ENCODE measurements at regions not wholly inside any gene's neighbourhood (a gene's known extent, or its start where the extent isn't known, plus 50 kb on each side); places are given as distances from the start of the nearest gene placed in this dataset.

DNA sequence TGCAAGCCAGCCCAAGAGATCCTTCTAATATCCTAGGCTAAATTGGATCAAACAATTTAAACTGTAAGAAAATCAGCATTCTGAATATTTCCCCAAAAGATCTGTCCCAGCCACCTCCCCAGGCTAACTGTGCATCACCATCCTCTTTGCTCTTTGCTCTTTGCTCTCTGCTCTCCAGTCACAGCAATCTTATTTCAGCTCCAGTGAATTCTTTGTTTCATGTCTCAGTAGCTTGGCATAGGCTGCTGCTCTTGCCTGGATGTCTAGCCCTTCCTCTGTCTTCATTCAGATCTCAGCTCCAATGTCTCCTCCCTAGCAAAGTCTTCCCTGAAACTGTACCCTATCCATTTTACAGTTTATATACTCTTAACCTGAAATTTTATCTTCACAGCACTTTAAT is 399.8 kb upstream of the USP15 start:
- TF ChIP-seq, protein P1, sequence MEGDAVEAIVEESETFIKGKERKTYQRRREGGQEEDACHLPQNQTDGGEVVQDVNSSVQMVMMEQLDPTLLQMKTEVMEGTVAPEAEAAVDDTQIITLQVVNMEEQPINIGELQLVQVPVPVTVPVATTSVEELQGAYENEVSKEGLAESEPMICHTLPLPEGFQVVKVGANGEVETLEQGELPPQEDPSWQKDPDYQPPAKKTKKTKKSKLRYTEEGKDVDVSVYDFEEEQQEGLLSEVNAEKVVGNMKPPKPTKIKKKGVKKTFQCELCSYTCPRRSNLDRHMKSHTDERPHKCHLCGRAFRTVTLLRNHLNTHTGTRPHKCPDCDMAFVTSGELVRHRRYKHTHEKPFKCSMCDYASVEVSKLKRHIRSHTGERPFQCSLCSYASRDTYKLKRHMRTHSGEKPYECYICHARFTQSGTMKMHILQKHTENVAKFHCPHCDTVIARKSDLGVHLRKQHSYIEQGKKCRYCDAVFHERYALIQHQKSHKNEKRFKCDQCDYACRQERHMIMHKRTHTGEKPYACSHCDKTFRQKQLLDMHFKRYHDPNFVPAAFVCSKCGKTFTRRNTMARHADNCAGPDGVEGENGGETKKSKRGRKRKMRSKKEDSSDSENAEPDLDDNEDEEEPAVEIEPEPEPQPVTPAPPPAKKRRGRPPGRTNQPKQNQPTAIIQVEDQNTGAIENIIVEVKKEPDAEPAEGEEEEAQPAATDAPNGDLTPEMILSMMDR (IDR thresholded peaks at IDR 0.05), result no peak
- no peak for TF ChIP-seq POLR2A (IDR thresholded peaks at IDR 0.05)
